SK-N-SH treated with all-trans-retinoic acid at 6 μM for 48 hours (cell line): ENCODE measurements at regions not wholly inside any gene's neighbourhood (a gene's known extent, or its start where the extent isn't known, plus 50 kb on each side); places are given as distances from the start of the nearest gene placed in this dataset.

Source experiments
- RARB ChIP-seq: fragments of 250-450 bp; sonication (Bioruptor Pico); IDR thresholded peaks from 2 replicates; pipeline ENCODE4 v1.8.0; 2021; ENCODE audit warnings: mild to moderate bottlenecking, moderate library complexity
- SNAI2 ChIP-seq: fragments of 250-450 bp; sonication (Bioruptor Pico); IDR thresholded peaks from 2 replicates; pipeline ENCODE4 v1.5.0; 2020; ENCODE audit warnings: mild to moderate bottlenecking, moderate library complexity
- ZFP3 ChIP-seq: fragments of 250-450 bp; sonication (Bioruptor Pico); IDR thresholded peaks from 2 replicates; pipeline ENCODE4 v1.5.0; 2020; ENCODE audit warnings: mild to moderate bottlenecking, moderate library complexity
- TF ChIP-seq, protein P1 (sequence below): fragments of 250-450 bp; sonication (Bioruptor Pico); IDR thresholded peaks from 2 replicates; pipeline ENCODE4 v1.5.0; 2020; ENCODE audit warnings: mild to moderate bottlenecking, moderate library complexity
- TF ChIP-seq, protein P2 (sequence below): fragments of 250-450 bp; sonication (Bioruptor Pico); IDR thresholded peaks from 2 replicates; pipeline ENCODE4 v1.8.0; 2020; ENCODE audit warnings: mild to moderate bottlenecking, moderate library complexity, borderline replicate concordance

- TF ChIP-seq ZFP3 (CRISPR knock-in tag) (no peak), SNAI2 (CRISPR knock-in tag) (no peak), RARB (CRISPR knock-in tag) (no peak)
- TF ChIP-seq, protein P1, sequence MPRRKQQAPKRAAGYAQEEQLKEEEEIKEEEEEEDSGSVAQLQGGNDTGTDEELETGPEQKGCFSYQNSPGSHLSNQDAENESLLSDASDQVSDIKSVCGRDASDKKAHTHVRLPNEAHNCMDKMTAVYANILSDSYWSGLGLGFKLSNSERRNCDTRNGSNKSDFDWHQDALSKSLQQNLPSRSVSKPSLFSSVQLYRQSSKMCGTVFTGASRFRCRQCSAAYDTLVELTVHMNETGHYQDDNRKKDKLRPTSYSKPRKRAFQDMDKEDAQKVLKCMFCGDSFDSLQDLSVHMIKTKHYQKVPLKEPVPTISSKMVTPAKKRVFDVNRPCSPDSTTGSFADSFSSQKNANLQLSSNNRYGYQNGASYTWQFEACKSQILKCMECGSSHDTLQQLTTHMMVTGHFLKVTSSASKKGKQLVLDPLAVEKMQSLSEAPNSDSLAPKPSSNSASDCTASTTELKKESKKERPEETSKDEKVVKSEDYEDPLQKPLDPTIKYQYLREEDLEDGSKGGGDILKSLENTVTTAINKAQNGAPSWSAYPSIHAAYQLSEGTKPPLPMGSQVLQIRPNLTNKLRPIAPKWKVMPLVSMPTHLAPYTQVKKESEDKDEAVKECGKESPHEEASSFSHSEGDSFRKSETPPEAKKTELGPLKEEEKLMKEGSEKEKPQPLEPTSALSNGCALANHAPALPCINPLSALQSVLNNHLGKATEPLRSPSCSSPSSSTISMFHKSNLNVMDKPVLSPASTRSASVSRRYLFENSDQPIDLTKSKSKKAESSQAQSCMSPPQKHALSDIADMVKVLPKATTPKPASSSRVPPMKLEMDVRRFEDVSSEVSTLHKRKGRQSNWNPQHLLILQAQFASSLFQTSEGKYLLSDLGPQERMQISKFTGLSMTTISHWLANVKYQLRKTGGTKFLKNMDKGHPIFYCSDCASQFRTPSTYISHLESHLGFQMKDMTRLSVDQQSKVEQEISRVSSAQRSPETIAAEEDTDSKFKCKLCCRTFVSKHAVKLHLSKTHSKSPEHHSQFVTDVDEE: no peak
- TF ChIP-seq, protein P2, sequence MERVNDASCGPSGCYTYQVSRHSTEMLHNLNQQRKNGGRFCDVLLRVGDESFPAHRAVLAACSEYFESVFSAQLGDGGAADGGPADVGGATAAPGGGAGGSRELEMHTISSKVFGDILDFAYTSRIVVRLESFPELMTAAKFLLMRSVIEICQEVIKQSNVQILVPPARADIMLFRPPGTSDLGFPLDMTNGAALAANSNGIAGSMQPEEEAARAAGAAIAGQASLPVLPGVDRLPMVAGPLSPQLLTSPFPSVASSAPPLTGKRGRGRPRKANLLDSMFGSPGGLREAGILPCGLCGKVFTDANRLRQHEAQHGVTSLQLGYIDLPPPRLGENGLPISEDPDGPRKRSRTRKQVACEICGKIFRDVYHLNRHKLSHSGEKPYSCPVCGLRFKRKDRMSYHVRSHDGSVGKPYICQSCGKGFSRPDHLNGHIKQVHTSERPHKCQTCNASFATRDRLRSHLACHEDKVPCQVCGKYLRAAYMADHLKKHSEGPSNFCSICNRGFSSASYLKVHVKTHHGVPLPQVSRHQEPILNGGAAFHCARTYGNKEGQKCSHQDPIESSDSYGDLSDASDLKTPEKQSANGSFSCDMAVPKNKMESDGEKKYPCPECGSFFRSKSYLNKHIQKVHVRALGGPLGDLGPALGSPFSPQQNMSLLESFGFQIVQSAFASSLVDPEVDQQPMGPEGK (CRISPR knock-in tag): no peak
Observed at GRCh38 chr15:20272422-20273184, 269.0 kb downstream of the GOLGA6L6 start.
